ENCODE measurements at regions not wholly inside any gene's neighbourhood (a gene's known extent, or its start where the extent isn't known, plus 50 kb on each side); places are given as distances from the start of the nearest gene placed in this dataset.

- TF ChIP-seq CTCF (IDR thresholded peaks at IDR 0.05): no peak
- 55 to 62% methylated on average over 4 of the region's 4 CpGs for WGBS, 2 donors
- no peak overlapping the region for H3K4me3 ChIP-seq (ENCODE audit: low read depth, poor library complexity, severe bottlenecking)
- intact Hi-C loops (cut with DNase I; ENCODE audit: low total_unique reads): no loop called here
- no peak for DNase-seq (ENCODE audit: low spot score in 2 of 2)
Measured at GRCh38 chr11:122226810-122227379, 110.9 kb upstream of the BLID start.

- WGBS, 2 donors: 93 to 100% methylated on average over 2 of the region's 2 CpGs
- TF ChIP-seq POLR2A (IDR thresholded peaks at IDR 0.05) (no peak), CTCF (IDR thresholded peaks at IDR 0.05) (no peak)
- DNase-seq (ENCODE audit: low spot score in 2 of 2): no peak
- intact Hi-C loops (cut with DNase I; ENCODE audit: low total_unique reads): no loop called here
- no peak overlapping the region for H3K4me3 ChIP-seq (ENCODE audit: low read depth, poor library complexity, severe bottlenecking)
Measured at GRCh38 chr11:122224867-122225266, 108.9 kb upstream of the BLID start.

- DNase-seq (ENCODE audit: low spot score in 2 of 2): no peak
- intact Hi-C loops (cut with DNase I; ENCODE audit: low total_unique reads): no loop called here
- no peak for TF ChIP-seq POLR2A (IDR thresholded peaks at IDR 0.05)
- TF ChIP-seq CTCF (IDR thresholded peaks at IDR 0.05): no peak
- no peak overlapping the region for H3K4me3 ChIP-seq (ENCODE audit: low read depth, poor library complexity, severe bottlenecking)
- WGBS, 2 donors: 59 to 80% methylated on average over 2 of the region's 2 CpGs
Measured at GRCh38 chr11:122220321-122220720, 104.3 kb upstream of the BLID start.

- H3K4me3 ChIP-seq (ENCODE audit: low read depth, poor library complexity, severe bottlenecking): no peak overlapping the region
Measured at GRCh38 chr11:122219791-122220190, 103.8 kb upstream of the BLID start.

GRCh38 chr11:122215244-122215992 is 99.4 kb upstream of the BLID start:
- no peak overlapping the region for H3K4me3 ChIP-seq (ENCODE audit: low read depth, poor library complexity, severe bottlenecking)
- WGBS, 2 donors: 36 to 38% methylated on average over 11 of the region's 11 CpGs
- intact Hi-C loops (cut with DNase I; ENCODE audit: low total_unique reads): no loop called here
- peak; percentile 49 to 94 for DNase-seq (ENCODE audit: low spot score in 2 of 2)
- TF ChIP-seq CTCF (IDR thresholded peaks at IDR 0.05): peak in 1 of 3 donors; percentile 62
- no peak for TF ChIP-seq POLR2A (IDR thresholded peaks at IDR 0.05)

More at GRCh38 chr11:122219791-122220190, 103.8 kb upstream of the BLID start:
- intact Hi-C loops (cut with DNase I; ENCODE audit: low total_unique reads): no loop called here
- 81 to 88% methylated on average over 3 of the region's 3 CpGs for WGBS, 2 donors
- no peak for DNase-seq (ENCODE audit: low spot score in 2 of 2)
- TF ChIP-seq CTCF (IDR thresholded peaks at IDR 0.05) (no peak), POLR2A (IDR thresholded peaks at IDR 0.05) (no peak)
